GM19035 (cell line): ENCODE measurements at regions not wholly inside any gene's neighbourhood (a gene's known extent, or its start where the extent isn't known, plus 50 kb on each side); places are given as distances from the start of the nearest gene placed in this dataset.

Source experiments
- ATAC-seq: cut with Tn5 transposase; IDR thresholded peaks from one replicate; pipeline ENCODE4 v1.9.1; 2021; ENCODE audit not compliant: unreplicated experiment

DNA sequence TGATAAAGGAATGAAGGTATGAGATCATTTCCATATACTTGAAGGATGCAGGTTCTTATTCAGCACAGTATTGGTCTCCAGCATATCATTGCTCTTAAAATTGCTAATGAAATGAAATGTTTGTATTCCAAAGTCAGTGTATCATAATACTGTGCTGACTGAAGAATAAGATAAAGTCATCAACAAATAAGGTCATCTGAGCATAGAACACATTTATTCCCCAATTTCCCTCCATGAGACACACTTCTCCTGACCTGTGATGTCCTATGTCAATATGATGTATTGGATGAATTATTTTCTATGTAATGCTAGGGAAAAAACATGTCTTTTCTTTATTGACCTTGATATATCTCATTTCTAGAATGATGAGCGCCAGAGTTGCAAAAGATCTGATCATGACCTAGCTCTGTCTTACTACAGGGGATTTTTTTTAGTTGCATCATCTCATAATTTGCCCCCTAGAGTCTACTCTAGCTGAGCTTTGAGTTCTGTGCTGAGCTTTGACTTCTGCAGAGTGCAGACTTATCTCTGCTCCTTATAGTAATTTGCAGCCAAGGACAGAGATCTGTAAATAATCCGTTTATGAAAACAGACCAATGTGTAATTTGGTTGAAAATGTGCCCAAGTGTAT, 859.8 kb downstream of the TRIB2 start:
- ATAC-seq = no peak

DNA sequence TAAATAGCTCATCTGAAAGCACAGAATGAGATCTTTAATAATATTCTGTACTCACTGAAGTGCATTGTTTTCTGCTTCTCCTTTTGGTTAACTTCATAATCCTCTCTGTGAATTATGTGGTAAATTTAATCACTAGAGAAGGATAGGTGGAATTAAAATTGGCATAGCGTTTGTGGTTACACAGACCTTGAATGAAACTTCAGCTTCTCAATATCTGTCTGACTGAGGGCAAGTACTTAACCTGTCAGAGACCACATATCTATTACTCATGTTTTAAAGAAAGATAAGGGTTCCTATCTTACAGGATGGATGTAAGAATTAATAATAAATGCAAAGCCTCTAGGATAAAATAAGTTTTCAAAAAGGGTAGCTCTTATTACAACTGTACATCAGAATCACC, 861.8 kb downstream of the TRIB2 start:
- ATAC-seq = no peak

DNA sequence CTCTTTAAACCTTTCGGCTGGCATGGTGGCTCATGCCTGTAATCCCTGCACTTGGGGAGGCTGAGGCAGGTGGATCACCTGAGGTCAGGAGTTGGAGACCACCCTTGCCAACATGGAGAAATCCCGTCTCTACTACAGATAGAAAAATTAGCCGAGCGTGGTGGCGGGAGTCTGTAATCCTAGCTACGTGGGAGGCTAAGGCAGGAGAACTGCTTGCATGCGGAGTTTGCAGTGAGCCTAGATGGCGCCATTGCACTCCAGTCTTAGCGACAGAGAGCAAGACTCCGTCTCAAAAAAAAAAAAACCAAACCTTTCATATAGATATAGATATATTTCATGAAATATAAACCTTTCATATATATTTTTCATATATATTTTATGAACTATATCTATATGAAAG, 864.7 kb downstream of the TRIB2 start:
- ATAC-seq = no peak

DNA sequence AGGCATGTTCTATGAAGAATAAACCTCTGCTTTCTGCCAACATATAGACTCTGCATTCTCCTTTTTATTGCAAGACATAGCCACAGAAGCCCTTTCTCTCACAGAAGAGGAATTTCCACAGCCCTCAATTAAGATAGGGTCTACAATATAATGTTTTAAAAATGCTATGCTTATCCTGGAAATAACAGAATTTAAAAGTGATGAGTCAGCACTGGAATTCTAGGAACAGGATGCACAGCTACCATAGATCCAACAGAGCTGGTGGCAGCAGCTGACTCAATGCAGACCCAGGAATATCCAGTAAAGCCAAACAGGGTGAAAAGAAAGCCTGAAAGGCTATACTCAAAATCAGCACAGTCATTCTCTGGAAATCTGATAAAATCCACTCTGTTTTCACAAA, 866.9 kb downstream of the TRIB2 start:
- no peak for ATAC-seq

GRCh38 chr2:13584020-13584419, 867.3 kb downstream of the TRIB2 start:
- no peak for ATAC-seq

GRCh38 chr2:13585732-13586131, 869.0 kb downstream of the TRIB2 start:
- no peak for ATAC-seq

GRCh38 chr2:13596233-13596632, 879.5 kb downstream of the TRIB2 start:
- ATAC-seq = no peak

DNA sequence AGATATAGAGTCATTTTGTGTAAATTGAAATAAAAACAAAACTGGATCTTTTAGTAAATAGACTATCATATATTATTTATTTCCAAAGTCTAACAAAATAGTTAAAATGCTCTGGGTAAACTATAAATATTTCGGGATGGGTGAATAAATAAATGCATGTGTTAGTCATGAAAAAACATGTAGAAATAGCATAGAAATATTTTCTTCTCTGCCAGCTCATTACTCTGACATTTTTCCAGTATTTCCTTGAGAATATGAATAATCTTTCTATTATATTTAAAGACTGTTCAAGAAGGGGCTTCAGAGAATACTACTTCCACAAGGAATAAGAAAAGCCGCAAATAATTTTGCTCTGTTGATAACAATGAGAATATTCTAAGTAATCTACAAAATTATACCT, 880.4 kb downstream of the TRIB2 start:
- no peak for ATAC-seq

DNA sequence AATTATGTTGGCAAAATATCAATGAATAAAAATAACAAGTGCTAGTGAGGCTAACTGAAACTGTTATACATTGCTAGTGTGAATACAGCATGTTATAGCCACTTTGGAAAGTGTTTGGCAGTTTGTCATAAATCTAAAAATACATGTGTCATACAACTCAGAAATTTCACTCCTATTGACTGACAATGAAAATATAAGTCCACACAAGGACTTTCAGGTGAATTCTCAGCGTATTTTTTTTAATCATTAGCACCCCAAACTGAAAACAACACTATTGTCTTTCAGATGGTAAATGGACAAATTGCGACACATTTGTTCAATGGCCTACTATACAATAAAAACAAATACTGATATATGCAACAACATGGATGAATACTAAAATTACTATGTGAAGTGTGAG, 884.8 kb downstream of the TRIB2 start:
- no peak for ATAC-seq

- ATAC-seq = no peak
Measured at GRCh38 chr2:13604951-13605661, 888.4 kb downstream of the TRIB2 start.

- no peak for ATAC-seq
Measured at GRCh38 chr2:13607139-13607538, 890.4 kb downstream of the TRIB2 start.

DNA sequence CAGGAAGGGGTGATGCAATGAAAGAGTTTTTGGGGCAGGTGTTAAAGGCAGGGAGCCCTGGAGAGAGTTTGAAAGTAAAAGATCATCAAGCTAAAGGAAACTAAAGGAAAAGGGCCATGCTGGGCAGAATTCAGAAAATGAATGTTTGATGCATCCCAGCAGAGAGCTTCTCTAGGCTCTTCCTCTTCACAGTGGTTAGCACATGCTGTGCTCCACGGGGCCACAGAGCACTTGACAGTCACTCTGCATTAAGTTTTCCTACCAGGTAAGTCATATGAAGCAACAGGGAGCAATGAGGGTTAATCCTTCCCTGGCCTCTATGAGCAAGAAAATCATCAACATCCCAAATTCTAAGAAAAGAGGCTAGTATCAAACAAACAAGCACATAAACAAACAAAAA, 895.2 kb downstream of the TRIB2 start:
- no peak for ATAC-seq

GRCh38 chr2:13616059-13616458, 899.3 kb downstream of the TRIB2 start:
- no peak for ATAC-seq

GRCh38 chr2:13616616-13617015, 899.9 kb downstream of the TRIB2 start:
- no peak for ATAC-seq

- ATAC-seq = no peak
Measured at GRCh38 chr2:13628122-13628521, 911.4 kb downstream of the TRIB2 start.

DNA sequence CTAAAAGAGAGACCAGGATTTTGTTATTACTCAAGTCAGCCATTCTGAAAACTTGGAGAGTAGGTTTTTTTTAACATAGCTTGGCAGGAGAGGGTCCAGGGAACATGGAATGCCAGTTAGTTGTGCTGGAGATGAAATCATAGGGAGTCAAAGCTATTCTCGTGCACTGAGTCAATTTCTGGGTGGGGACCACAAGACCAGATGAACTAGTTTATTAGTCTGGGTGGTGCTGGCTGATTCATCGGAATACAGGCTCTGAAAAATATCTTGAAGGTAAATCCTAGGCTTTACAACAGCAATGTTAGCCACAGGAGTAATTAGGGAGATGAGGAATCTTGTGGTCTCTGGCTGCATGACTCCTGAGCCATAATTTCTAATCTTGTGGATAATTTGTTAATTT, 921.4 kb downstream of the TRIB2 start:
- ATAC-seq = no peak

DNA sequence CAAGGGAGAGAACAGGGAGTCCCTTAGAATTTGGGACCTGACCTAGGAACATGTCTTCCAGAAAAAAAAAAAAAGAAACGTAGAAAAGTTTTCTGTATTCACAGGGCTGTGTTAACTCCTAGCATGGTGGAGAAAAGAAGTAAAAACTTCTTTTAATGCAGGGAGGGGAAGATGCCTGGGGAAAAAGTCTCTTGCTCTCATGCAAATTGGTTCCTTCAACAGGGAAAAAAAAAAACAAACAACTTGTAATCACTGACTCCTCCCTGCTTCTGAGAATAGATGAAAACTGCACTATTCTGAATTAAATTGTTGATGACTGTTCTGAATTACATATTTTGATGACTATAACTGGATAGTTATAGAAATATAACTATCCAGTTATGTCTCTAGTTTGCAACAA, 933.2 kb downstream of the TRIB2 start:
- no peak for ATAC-seq

- ATAC-seq = no peak
Measured at GRCh38 chr2:13650586-13651180, 933.9 kb downstream of the TRIB2 start.

- ATAC-seq = peak; percentile 63
Measured at GRCh38 chr2:13651684-13652131, 935.0 kb downstream of the TRIB2 start.

DNA sequence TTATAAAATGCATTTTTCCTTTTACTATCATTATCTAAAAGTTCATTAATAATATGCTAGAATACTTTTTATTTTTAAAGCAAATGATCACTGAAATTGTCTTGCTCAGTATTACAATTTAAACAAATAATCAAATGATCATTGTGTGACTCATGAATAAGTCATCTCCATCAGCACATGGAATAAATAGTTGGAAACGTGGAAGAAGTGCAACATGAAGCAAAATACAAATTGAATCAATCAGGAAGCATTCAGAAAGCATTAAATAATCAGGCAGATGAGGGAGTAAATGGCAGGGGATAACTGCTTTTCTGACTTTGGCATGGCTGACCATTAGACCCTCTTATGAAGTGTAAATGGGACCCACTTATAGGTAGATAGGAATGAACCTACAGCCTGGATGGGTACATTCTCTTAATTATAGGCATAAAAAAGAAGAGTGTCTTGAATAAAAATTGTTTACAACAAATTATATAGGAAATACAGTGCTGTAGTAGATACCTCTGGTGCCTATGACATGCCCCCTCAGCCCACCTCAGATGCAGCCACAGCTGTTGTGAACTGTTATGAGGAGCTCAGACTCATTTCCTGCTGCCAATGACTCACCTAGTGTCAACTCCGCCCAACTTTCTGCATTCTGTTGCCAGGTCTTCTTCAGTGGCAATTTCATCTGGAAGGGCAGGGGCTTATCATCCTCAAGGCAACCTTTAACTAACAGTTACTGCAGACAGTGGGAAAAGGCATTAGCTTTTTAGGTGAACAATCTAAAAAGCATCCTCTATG, 936.0 kb downstream of the TRIB2 start:
- no peak for ATAC-seq

GRCh38 chr2:13654416-13654815, 937.7 kb downstream of the TRIB2 start:
- ATAC-seq = no peak

- ATAC-seq = no peak
Measured at GRCh38 chr2:13660231-13660630, 943.5 kb downstream of the TRIB2 start.
